Hepatic stellate cell (primary cell): ENCODE measurements at regions not wholly inside any gene's neighbourhood (a gene's known extent, or its start where the extent isn't known, plus 50 kb on each side); places are given as distances from the start of the nearest gene placed in this dataset.
"Not testable (repeated sequence)": the region's sequence is repeated elsewhere in the genome, so short reads cannot be mapped to it uniquely, and the experiment has no call there.

ENCODE experiments used
- DNase-seq: peaks from one replicate; pipeline ENCODE4 v3.0.0; 2011; ENCODE audit warnings: low spot score

GRCh38 chr21:36247316-36248010 is 72.5 kb upstream of the MORC3 start:
- DNase-seq = peak; percentile 41

GRCh38 chr21:36249576-36250422 is 70.2 kb upstream of the MORC3 start:
- DNase-seq = no peak

GRCh38 chr21:36250423-36251075 is 69.4 kb upstream of the MORC3 start:
- DNase-seq = no peak

- DNase-seq = no peak
Measured at GRCh38 chr21:36254106-36254941, 65.7 kb upstream of the MORC3 start.

GRCh38 chr21:36255663-36256062 is 64.3 kb upstream of the MORC3 start:
- DNase-seq = no peak

- DNase-seq = no peak
Measured at GRCh38 chr21:36257657-36258056, 62.3 kb upstream of the MORC3 start.

- peak; percentile 80 for DNase-seq
Measured at GRCh38 chr21:36260030-36260787, 59.8 kb upstream of the MORC3 start.

GRCh38 chr21:36260802-36261201 is 59.2 kb upstream of the MORC3 start:
- DNase-seq = no peak

GRCh38 chr21:36261459-36261858 is 58.5 kb upstream of the MORC3 start:
- no peak for DNase-seq

- no peak for DNase-seq
Measured at GRCh38 chr21:36263797-36264196, 56.2 kb upstream of the MORC3 start.

- no peak for DNase-seq
Measured at GRCh38 chr21:36265431-36265830, 54.6 kb upstream of the MORC3 start.

- DNase-seq = not testable (repeated sequence)
Measured at GRCh38 chr21:36267828-36268227, 52.2 kb upstream of the MORC3 start.

- not testable (repeated sequence) for DNase-seq
Measured at GRCh38 chr21:36268264-36268663, 51.7 kb upstream of the MORC3 start.
